Esophagus squamous epithelium (tissue), 5 donors: ENCODE measurements at regions not wholly inside any gene's neighbourhood (a gene's known extent, or its start where the extent isn't known, plus 50 kb on each side); places are given as distances from the start of the nearest gene placed in this dataset.

ENCODE experiments used
- DNase-seq: peaks from one replicate; lab custom pipeline; 2025; lab: John Stamatoyannopoulos, UW
- H3K27ac ChIP-seq, 4 donors: fragments of 200-600 bp; sonication (generic); one replicate each; pipeline ENCODE4 v1.5.1; 2016 to 2019; ENCODE audit warnings: mild to moderate bottlenecking in 1 of 4
- H3K27me3 ChIP-seq, 4 donors: fragments of 200-600 bp; sonication (generic); 1 replicate in 3 of 4; 2 replicates in 1 of 4; pipeline versions ENCODE4 v1.5.1 to v1.6.0; 2017 to 2021; ENCODE audit warnings: antibody characterized with exemption in 1 of 4
- H3K36me3 ChIP-seq, 3 donors: fragments of 200-600 bp; sonication (generic); one replicate each; pipeline ENCODE4 v1.5.1; 2016 to 2019
- H3K4me1 ChIP-seq, 3 donors: fragments of 200-600 bp; sonication (generic); one replicate each; pipeline ENCODE4 v1.5.1; 2017 to 2019
- H3K4me3 ChIP-seq, 4 donors: fragments of 200-600 bp; sonication (generic); 1 replicate in 3 of 4; 2 replicates in 1 of 4; pipeline ENCODE4 v1.5.1; 2016 to 2019; ENCODE audit warnings: mild to moderate bottlenecking in 2 of 4, moderate library complexity in 1 of 4
- H3K9me3 ChIP-seq, 3 donors: fragments of 200-600 bp; sonication (generic); one replicate each; pipeline ENCODE4 v1.5.1; 2016 to 2019
- POLR2A ChIP-seq, 4 donors: fragments of 450-650 bp; IDR thresholded peaks; one replicate each; pipeline ENCODE4 v1.6.1; 2017; ENCODE audit warnings: antibody characterized with exemption in 4 of 4, mild to moderate bottlenecking in 4 of 4, moderate library complexity in 3 of 4
- WGBS, 2 donors: methylation state at CpG; one replicate each; pipeline ENCODE4 v1.1.5; 2018; 5-methylcytosine and 5-hydroxymethylcytosine counted together
- intact Hi-C: fragments of 100-400 bp; cut with DNase I; formaldehyde crosslinking; loops from one replicate; pipeline ENCODE4 v1.15.0; 2022
- TF ChIP-seq, protein P1 (sequence below), 6 experiments: fragments of 450-650 bp in 4 of 6; fragments of 200-600 bp in 2 of 6; sonication (generic) in 2 of 6; IDR thresholded peaks; one replicate each; pipeline ENCODE4 v1.5.1; 2016 to 2019; ENCODE audit warnings: antibody characterized with exemption in 6 of 6, mild to moderate bottlenecking in 4 of 6, moderate library complexity in 4 of 6
- donor health status: DM: yes; HTN: yes; CAD: no.

- no peaks in the 10 kb centered on the region for H3K27me3 ChIP-seq
- no peak for TF ChIP-seq POLR2A (IDR thresholded peaks at IDR 0.05)
- H3K27ac ChIP-seq, result peak overlapping the region in 1 of 4 donors; percentile 66
- intact Hi-C loops, result no loop called here
- H3K36me3 ChIP-seq, result no peaks in the 10 kb centered on the region
- DNase-seq, result no peak
- H3K4me3 ChIP-seq, result no peak overlapping the region
- H3K4me1 ChIP-seq, result peaks cover 0 to 17% (median 4%) of the 10 kb centered on the region in 3 donors
- WGBS, 2 donors, result 82 to 87% methylated on average over 2 of the region's 2 CpGs
- no peaks in the 10 kb centered on the region for H3K9me3 ChIP-seq
Measured at GRCh38 chr4:14842964-14843630, 159.2 kb upstream of the CPEB2 start.

GRCh38 chr4:14844061-14844460 is 158.2 kb upstream of the CPEB2 start:
- peaks cover 0 to 17% (median 4%) of the 10 kb centered on the region in 3 donors for H3K4me1 ChIP-seq
- no peaks in the 10 kb centered on the region for H3K27me3 ChIP-seq
- no peak for TF ChIP-seq POLR2A (IDR thresholded peaks at IDR 0.05)
- TF ChIP-seq, protein P1, sequence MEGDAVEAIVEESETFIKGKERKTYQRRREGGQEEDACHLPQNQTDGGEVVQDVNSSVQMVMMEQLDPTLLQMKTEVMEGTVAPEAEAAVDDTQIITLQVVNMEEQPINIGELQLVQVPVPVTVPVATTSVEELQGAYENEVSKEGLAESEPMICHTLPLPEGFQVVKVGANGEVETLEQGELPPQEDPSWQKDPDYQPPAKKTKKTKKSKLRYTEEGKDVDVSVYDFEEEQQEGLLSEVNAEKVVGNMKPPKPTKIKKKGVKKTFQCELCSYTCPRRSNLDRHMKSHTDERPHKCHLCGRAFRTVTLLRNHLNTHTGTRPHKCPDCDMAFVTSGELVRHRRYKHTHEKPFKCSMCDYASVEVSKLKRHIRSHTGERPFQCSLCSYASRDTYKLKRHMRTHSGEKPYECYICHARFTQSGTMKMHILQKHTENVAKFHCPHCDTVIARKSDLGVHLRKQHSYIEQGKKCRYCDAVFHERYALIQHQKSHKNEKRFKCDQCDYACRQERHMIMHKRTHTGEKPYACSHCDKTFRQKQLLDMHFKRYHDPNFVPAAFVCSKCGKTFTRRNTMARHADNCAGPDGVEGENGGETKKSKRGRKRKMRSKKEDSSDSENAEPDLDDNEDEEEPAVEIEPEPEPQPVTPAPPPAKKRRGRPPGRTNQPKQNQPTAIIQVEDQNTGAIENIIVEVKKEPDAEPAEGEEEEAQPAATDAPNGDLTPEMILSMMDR (IDR thresholded peaks at IDR 0.05), result no peak
- DNase-seq, result no peak
- no peaks in the 10 kb centered on the region for H3K36me3 ChIP-seq
- no peak overlapping the region for H3K27ac ChIP-seq
- H3K4me3 ChIP-seq, result no peak overlapping the region
- H3K9me3 ChIP-seq, result no peaks in the 10 kb centered on the region
- 33 to 41% methylated on average over 4 of the region's 4 CpGs for WGBS, 2 donors
- intact Hi-C loops, result no loop called here

DNA sequence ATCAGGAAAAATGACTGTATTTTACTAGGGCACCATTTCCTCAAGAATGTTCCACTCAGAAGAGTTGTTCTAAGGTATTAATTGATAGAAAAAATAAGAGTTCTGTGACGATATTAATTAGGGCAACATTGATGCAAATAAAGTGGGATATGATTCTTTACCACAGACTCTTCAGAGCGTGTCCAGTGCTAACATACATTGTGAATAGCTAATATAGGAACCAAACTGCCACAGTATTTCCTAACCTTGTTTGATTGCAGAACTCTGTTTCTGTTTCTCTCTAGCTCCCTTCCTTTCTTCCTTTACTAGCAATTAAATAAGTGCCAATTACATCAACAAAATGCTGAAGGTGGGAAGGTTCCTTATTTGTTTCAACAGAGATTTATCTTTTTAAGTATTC is 154.1 kb upstream of the CPEB2 start:
- Histone ChIP-seq H3K9me3 (no peaks in the 10 kb centered on the region), H3K4me1 (peaks cover 0 to 5% (median 0%) of the 10 kb centered on the region in 3 donors), H3K36me3 (no peaks in the 10 kb centered on the region), H3K27ac (no peak overlapping the region), H3K27me3 (no peaks in the 10 kb centered on the region), H3K4me3 (no peak overlapping the region)
- no peak for TF ChIP-seq POLR2A (IDR thresholded peaks at IDR 0.05)
- TF ChIP-seq, protein P1 (IDR thresholded peaks at IDR 0.05), result no peak
- intact Hi-C loops, result no loop called here
- 67 to 79% methylated on average over 2 of the region's 2 CpGs for WGBS, 2 donors
- DNase-seq, result no peak

- Histone ChIP-seq H3K9me3 (no peaks in the 10 kb centered on the region), H3K27ac (peak overlapping the region in 1 of 4 donors; percentile 30), H3K27me3 (no peaks in the 10 kb centered on the region), H3K4me3 (no peak overlapping the region), H3K4me1 (peaks cover 0 to 11% (median 3%) of the 10 kb centered on the region in 3 donors), H3K36me3 (no peaks in the 10 kb centered on the region)
- no peak for TF ChIP-seq POLR2A (IDR thresholded peaks at IDR 0.05)
- TF ChIP-seq, protein P1 (IDR thresholded peaks at IDR 0.05), result no peak
- DNase-seq, result no peak
- 51 to 52% methylated on average over 1 of the region's 1 CpG for WGBS, 2 donors
- intact Hi-C loops, result no loop called here
Measured at GRCh38 chr4:14850455-14851097, 151.7 kb upstream of the CPEB2 start.

GRCh38 chr4:14853176-14853943 is 148.9 kb upstream of the CPEB2 start:
- no peaks in the 10 kb centered on the region for H3K36me3 ChIP-seq
- H3K27me3 ChIP-seq, result no peaks in the 10 kb centered on the region
- H3K4me1 ChIP-seq, result peaks cover 4 to 33% (median 21%) of the 10 kb centered on the region in 3 donors
- H3K27ac ChIP-seq, result peak overlapping the region in 2 of 4 donors; percentile 10 to 19
- no peaks in the 10 kb centered on the region for H3K9me3 ChIP-seq
- no peak for TF ChIP-seq POLR2A (IDR thresholded peaks at IDR 0.05)
- TF ChIP-seq, protein P1 (IDR thresholded peaks at IDR 0.05), result no peak
- H3K4me3 ChIP-seq, result no peak overlapping the region
- DNase-seq, result no peak
- 84 to 91% methylated on average over 2 of the region's 2 CpGs for WGBS, 2 donors
- intact Hi-C loops, result no loop called here
